Body of pancreas (tissue), 4 donors: ENCODE measurements at regions not wholly inside any gene's neighbourhood (a gene's known extent, or its start where the extent isn't known, plus 50 kb on each side); places are given as distances from the start of the nearest gene placed in this dataset.

Experiments
- ATAC-seq: fragments of 150-250 bp; one replicate; pipeline ENCODE4 v1.9.1; 2016
- DNase-seq, 4 donors: peaks; one replicate each; pipeline ENCODE4 v3.0.0-alpha.2; 2019
- H3K27ac ChIP-seq, 4 donors: fragments of 200-600 bp; sonication (generic); 1 replicate in 3 of 4; 2 replicates in 1 of 4; pipeline versions ENCODE4 v1.5.1 to v1.6.1; 2016 to 2019; ENCODE audit warnings: mild to moderate bottlenecking in 1 of 4, mixed read lengths in 1 of 4, moderate library complexity in 1 of 4
- H3K27me3 ChIP-seq, 2 donors: fragments of 200-600 bp; sonication (generic); one replicate each; pipeline ENCODE4 v1.6.0; 2016; ENCODE audit warnings: mild to moderate bottlenecking in 1 of 2
- H3K36me3 ChIP-seq, 2 donors: fragments of 200-600 bp; sonication (generic); replicated peaks in 1 of 2; 2 replicates each; pipeline ENCODE4 v1.5.1; 2016; ENCODE audit warnings: low read depth in 2 of 2; ENCODE audit not compliant: insufficient read depth in 1 of 2
- H3K4me1 ChIP-seq: fragments of 200-600 bp; sonication (generic); one replicate; pipeline ENCODE4 v1.6.0; 2016
- H3K4me3 ChIP-seq, 2 donors: fragments of 200-600 bp; sonication (generic); 1 replicate in 1 of 2; 2 replicates in 1 of 2; pipeline ENCODE4 v1.5.1; 2016 to 2019
- H3K9me3 ChIP-seq, 3 donors: fragments of 200-600 bp; sonication (generic); 1 replicate in 2 of 3; 2 replicates in 1 of 3; pipeline ENCODE4 v1.5.1; 2016
- POLR2A ChIP-seq, 3 donors: fragments of 450-650 bp; IDR thresholded peaks; one replicate each; pipeline ENCODE4 v1.6.1; 2016; ENCODE audit warnings: antibody characterized with exemption in 3 of 3, mild to moderate bottlenecking in 2 of 3
- WGBS, 2 donors: methylation state at CpG; one replicate each; pipeline ENCODE4 v1.1.5; 2017; 5-methylcytosine and 5-hydroxymethylcytosine counted together
- intact Hi-C: fragments of 100-400 bp; cut with DNase I; formaldehyde crosslinking; loops from one replicate; pipeline ENCODE4 v1.15.1; 2023
- TF ChIP-seq, protein P1 (sequence below), 7 experiments: fragments of 450-650 bp in 4 of 7; fragments of 200-600 bp in 3 of 7; sonication (generic) in 3 of 7; IDR thresholded peaks; one replicate each; pipeline ENCODE4 v1.5.1; 2016 to 2019; ENCODE audit warnings: antibody characterized with exemption in 7 of 7

DNA sequence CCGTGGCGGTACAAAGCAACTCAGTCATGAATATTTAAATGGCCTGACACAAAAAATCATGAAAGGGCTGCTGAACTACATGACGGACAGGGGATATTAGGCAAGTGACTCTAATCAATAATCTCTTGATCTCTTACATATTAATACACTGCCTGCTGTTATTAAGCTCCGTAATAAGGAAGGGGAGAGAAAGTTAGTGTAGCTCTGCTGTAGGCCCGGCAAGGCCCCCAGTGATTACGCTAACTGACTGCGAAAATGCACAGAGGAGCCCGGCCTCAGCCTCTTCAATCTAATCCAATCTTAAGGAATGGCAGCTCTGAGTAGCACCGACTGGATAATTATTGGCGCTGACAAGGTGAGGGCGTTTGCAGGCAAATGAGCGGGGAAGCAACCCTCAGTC lies 583.5 kb upstream of the MKI67 start:
- no peaks in the 10 kb centered on the region for H3K4me1 ChIP-seq
- no peak overlapping the region for H3K4me3 ChIP-seq
- no peaks in the 10 kb centered on the region for H3K27me3 ChIP-seq
- H3K36me3 ChIP-seq: no peaks in the 10 kb centered on the region
- no peak overlapping the region for H3K27ac ChIP-seq
- no peak for TF ChIP-seq POLR2A (IDR thresholded peaks at IDR 0.05)
- TF ChIP-seq, protein P1, sequence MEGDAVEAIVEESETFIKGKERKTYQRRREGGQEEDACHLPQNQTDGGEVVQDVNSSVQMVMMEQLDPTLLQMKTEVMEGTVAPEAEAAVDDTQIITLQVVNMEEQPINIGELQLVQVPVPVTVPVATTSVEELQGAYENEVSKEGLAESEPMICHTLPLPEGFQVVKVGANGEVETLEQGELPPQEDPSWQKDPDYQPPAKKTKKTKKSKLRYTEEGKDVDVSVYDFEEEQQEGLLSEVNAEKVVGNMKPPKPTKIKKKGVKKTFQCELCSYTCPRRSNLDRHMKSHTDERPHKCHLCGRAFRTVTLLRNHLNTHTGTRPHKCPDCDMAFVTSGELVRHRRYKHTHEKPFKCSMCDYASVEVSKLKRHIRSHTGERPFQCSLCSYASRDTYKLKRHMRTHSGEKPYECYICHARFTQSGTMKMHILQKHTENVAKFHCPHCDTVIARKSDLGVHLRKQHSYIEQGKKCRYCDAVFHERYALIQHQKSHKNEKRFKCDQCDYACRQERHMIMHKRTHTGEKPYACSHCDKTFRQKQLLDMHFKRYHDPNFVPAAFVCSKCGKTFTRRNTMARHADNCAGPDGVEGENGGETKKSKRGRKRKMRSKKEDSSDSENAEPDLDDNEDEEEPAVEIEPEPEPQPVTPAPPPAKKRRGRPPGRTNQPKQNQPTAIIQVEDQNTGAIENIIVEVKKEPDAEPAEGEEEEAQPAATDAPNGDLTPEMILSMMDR (IDR thresholded peaks at IDR 0.05): no peak
- 57 to 63% methylated on average over 12 of the region's 12 CpGs for WGBS, 2 donors
- ATAC-seq (no peak), DNase-seq (no peak)
- no peaks in the 10 kb centered on the region for H3K9me3 ChIP-seq
- intact Hi-C loops: no loop called here

DNA sequence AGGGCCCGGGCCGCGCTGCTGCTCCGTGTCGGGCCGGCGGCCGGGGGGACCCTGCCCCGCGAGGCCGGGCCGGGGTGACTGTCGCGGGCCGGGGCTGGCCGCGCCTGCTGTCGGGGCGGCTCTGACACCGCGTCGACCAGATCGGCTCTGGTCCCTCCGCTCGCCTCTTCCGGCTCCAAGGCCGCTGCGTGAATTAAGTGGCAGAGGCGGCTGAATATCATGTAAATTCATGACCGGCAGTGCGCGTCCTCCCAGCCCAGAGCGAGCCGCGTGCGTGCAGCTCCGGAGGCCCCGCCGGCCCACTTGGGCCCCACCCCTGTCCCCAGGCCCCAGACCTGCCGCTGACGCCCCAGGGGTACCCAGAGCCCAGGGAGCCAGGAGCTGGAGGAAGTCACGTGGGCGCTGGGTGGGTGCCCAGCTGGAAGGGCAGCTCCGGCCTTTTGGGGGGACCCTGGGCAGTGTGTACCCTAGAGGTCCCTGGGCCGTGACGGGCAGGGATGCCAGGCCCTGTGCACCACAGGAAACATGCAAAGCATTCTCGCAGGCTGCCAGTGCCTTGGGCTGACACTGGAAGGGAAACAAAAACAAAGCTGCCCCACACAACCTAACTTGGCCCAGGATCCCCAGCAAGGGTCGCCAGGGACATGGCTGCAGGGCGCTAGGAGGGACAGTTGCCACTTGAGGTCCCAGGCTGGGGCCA lies 584.0 kb upstream of the MKI67 start:
- DNase-seq (no peak), ATAC-seq (no peak)
- no peaks in the 10 kb centered on the region for H3K36me3 ChIP-seq
- no peaks in the 10 kb centered on the region for H3K27me3 ChIP-seq
- H3K9me3 ChIP-seq: no peaks in the 10 kb centered on the region
- no peak overlapping the region for H3K27ac ChIP-seq
- no peak overlapping the region for H3K4me3 ChIP-seq
- WGBS, 2 donors: 28 to 78% methylated on average over 3 to 32 of the region's 49 CpGs
- intact Hi-C loops: no loop called here
- no peaks in the 10 kb centered on the region for H3K4me1 ChIP-seq
- TF ChIP-seq, protein P1 (IDR thresholded peaks at IDR 0.05): no peak
- no peak for TF ChIP-seq POLR2A (IDR thresholded peaks at IDR 0.05)

DNA sequence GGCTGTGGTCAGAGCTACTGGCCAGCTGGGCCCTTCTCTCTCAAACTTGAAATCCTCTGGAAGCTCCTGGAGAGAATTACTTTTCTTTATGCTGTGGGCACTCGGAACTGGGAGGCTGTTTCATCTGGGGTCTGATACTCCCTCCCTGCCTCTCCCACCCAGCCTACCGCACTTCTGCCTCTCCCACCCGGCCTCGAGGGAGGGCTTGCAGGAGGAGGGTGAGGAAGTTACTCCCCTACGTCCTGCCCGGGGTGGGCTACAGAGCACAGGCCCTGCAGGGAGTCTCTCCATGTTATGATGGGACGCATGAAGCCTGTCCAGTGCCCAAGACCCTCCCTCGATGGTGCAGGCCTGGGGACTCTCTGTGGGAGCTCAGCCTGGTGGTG lies 584.6 kb upstream of the MKI67 start:
- H3K4me3 ChIP-seq: no peak overlapping the region
- H3K27ac ChIP-seq: no peak overlapping the region
- no peaks in the 10 kb centered on the region for H3K4me1 ChIP-seq
- no peaks in the 10 kb centered on the region for H3K9me3 ChIP-seq
- no peak for DNase-seq
- no peaks in the 10 kb centered on the region for H3K36me3 ChIP-seq
- 67 to 75% methylated on average over 8 of the region's 8 CpGs for WGBS, 2 donors
- ATAC-seq: no peak
- intact Hi-C loops: no loop called here
- no peaks in the 10 kb centered on the region for H3K27me3 ChIP-seq
- TF ChIP-seq, protein P1 (IDR thresholded peaks at IDR 0.05): no peak
- no peak for TF ChIP-seq POLR2A (IDR thresholded peaks at IDR 0.05)

DNA sequence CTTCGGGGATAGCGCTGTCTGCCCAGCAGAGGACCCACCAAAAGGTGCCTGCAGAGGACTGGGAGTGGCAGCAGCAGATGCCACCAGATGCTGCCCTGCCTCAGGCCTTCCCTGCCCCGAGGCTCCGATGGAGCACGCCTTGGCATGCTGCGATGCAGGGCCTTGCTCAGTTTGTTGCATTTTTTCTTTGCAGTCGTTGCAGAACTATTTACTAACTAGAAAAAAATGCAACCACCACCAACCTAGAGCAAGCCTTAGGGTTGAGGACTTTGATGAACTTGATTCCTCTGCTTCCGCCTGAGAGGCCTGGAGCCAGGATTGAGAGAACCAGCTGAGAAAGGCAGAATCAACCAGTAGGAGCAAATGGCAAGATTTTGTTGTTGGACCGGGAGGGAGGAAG lies 585.6 kb upstream of the MKI67 start:
- H3K4me1 ChIP-seq: no peaks in the 10 kb centered on the region
- ATAC-seq: no peak
- H3K9me3 ChIP-seq: no peaks in the 10 kb centered on the region
- WGBS, 2 donors: 66 to 96% methylated on average over 5 to 9 of the region's 9 CpGs
- no peak overlapping the region for H3K4me3 ChIP-seq
- intact Hi-C loops: no loop called here
- no peaks in the 10 kb centered on the region for H3K36me3 ChIP-seq
- no peak for TF ChIP-seq POLR2A (IDR thresholded peaks at IDR 0.05)
- TF ChIP-seq, protein P1 (IDR thresholded peaks at IDR 0.05): no peak
- no peak for DNase-seq
- no peaks in the 10 kb centered on the region for H3K27me3 ChIP-seq
- no peak overlapping the region for H3K27ac ChIP-seq
